HG03565 (cell line): ENCODE measurements at regions not wholly inside any gene's neighbourhood (a gene's known extent, or its start where the extent isn't known, plus 50 kb on each side); places are given as distances from the start of the nearest gene placed in this dataset.
"Not testable (repeated sequence)": the region's sequence is repeated elsewhere in the genome, so short reads cannot be mapped to it uniquely, and the experiment has no call there.

Source experiments
- ATAC-seq: cut with Tn5 transposase; IDR thresholded peaks from one replicate; pipeline ENCODE4 v1.9.1; 2021; ENCODE audit warnings: mild to moderate bottlenecking, moderate library complexity; ENCODE audit not compliant: unreplicated experiment

DNA sequence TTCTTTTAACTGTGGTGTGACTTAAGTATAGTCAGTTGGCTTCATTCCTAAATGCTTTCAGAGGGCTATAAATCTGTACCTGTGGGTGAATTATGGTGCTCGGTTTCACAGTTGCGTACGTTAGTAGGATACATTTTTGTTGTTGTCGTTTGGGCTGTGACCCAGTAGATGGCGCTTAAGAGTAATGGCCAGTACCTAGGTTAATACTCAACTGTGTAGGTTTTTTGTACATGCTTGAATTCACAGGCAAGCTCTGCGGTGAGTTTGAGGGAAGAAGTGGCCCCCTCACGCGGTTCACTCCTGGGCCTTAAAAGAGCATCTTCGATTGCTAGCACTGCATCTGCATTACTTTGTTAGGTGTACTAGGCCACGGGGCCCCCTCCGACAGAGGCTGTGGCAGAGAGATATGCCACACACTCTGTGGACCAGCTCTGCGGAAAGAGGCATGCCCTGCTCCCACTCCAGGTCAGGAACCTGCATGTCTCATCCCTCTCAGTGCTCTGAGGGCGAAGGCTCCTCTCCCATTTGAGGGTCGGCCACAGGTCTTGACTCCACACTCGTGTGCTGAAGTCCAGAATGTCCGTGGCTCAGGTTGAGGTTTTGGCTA lies 224.6 kb upstream of the TBL1Y start:
- ATAC-seq, result peak; percentile 57

DNA sequence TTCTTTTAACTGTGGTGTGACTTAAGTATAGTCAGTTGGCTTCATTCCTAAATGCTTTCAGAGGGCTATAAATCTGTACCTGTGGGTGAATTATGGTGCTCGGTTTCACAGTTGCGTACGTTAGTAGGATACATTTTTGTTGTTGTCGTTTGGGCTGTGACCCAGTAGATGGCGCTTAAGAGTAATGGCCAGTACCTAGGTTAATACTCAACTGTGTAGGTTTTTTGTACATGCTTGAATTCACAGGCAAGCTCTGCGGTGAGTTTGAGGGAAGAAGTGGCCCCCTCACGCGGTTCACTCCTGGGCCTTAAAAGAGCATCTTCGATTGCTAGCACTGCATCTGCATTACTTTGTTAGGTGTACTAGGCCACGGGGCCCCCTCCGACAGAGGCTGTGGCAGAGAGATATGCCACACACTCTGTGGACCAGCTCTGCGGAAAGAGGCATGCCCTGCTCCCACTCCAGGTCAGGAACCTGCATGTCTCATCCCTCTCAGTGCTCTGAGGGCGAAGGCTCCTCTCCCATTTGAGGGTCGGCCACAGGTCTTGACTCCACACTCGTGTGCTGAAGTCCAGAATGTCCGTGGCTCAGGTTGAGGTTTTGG lies 208.8 kb upstream of the TBL1Y start:
- not testable (repeated sequence) for ATAC-seq

DNA sequence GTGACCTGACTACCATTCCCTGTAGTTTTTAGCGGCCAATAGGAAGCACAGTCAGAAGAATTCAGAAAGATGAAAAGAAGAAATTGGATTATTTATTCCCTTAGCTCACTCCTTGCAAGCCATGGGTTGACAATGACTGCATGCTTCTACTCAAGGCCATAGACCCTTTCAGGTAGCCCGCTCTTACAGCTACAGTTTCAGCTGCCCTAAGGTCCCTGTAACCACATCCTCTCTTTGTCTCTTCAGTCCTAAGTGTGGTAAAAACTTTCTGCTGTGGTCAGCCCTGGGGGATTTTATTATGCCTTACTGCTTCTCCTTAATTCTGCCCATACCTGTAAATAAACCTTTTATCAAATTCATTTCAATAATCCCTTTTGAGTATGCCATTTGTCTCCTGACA lies 189.1 kb upstream of the TBL1Y start:
- not testable (repeated sequence) for ATAC-seq

DNA sequence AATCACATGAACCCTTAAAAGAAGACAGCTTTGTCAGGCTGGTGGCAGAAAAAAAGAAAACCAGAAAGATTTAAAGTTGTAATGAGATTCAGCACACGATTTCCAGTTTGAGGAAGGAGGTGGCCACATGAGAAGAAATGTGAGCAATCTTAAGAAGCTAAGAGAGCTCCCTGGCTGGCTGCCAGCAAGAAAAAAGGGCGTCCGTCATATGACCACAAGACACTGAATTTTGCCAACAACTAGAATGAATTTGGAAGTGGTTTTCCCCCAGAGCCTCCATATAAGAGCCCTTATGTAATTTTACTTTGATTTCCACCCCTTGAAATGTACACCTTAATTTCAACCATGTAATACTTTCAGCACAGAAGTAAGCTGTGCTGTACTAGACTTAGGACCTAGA lies 163.3 kb upstream of the TBL1Y start:
- not testable (repeated sequence) for ATAC-seq

DNA sequence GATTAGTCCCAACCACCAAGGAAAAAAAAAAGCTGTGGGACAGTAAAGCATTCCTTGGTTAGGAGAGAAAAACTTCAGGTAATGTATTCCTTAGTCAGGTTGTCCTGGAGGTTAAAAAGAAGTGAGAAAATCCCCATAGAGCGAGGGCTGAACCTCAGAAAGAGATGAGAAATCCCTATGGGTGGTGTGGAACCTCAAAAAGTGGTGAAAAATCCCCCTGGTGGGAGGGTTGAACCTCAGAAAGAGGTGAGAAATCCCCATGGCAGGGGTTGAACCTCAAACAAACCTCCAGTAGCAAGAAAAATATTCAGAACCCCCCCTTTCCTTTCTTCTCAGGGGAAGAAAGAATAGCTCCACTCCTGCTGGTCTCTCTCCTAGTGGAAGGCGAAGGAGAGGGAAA lies 128.2 kb upstream of the TBL1Y start:
- ATAC-seq, result no peak

DNA sequence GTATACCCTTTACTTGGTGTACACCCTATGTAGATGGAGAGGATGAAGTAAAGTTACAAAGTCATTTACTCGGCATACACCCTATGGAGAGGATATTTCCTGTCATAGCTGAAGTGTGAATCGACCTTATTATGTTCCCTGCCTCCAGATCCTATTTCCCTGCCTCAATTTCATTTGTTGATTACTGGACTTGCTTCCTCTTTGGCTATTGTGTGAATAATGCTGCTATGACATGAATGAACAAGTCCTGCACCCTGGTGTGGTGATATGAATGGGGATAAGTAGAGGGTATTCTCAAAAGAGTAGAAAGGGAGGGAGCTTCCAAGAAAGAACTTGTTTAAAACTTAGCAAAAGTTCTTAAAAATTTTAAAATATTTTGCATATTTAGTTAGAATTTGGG lies 123.5 kb upstream of the TBL1Y start:
- no peak for ATAC-seq

DNA sequence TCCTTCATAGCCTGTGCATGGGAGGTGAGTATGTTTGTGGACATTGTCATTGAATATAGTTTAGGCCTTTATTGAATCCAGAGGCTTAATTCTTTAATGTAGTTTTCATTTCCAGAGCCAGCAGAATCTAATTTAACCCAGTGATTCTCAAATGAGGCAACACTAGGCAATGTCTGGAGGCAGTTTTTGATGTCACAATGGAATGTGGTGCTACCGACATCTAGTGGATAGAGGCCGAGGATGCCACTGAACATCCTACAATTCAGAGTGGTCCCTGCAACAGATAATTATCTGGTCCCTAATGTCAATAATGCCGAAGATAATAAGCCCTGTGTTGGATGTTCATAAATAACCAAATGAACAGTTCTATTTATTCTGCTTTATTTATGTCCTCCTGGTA lies 98.9 kb upstream of the TBL1Y start:
- ATAC-seq, result no peak
